HEK293 (cell line): ENCODE measurements at regions not wholly inside any gene's neighbourhood (a gene's known extent, or its start where the extent isn't known, plus 50 kb on each side); places are given as distances from the start of the nearest gene placed in this dataset.

ENCODE experiments used
- MYNN ChIP-seq: fragments of 450-650 bp; formaldehyde crosslinking; IDR thresholded peaks from 2 replicates; pipeline ENCODE4 v1.5.1; 2016; ENCODE audit warnings: missing biosample characterization, missing genetic modification characterization, borderline replicate concordance
- SP2 ChIP-seq: fragments of 450-650 bp; formaldehyde crosslinking; IDR thresholded peaks from 2 replicates; pipeline ENCODE4 v1.5.1; 2016; ENCODE audit warnings: missing biosample characterization, missing genetic modification characterization
- YY1 ChIP-seq: fragments of 450-650 bp; formaldehyde crosslinking; IDR thresholded peaks from 2 replicates; pipeline ENCODE4 v1.5.1; 2018; ENCODE audit warnings: missing biosample characterization, missing genetic modification characterization
- ZNF121 ChIP-seq: fragments of 450-650 bp; formaldehyde crosslinking; IDR thresholded peaks from 2 replicates; pipeline ENCODE4 v1.5.1; 2016; ENCODE audit warnings: missing biosample characterization, missing genetic modification characterization
- ZNF274 ChIP-seq, 2 experiments: fragments of 200-500 bp in 1 of 2; fragments of 450-650 bp in 1 of 2; sonication (Bioruptor generic) in 1 of 2; formaldehyde crosslinking in 1 of 2; IDR thresholded peaks; 2 replicates each; pipeline versions ENCODE4 v1.5.1 to v1.6.1; 2014 to 2016; ENCODE audit warnings: borderline replicate concordance in 1 of 2, inconsistent platforms in 1 of 2, low read length in 1 of 2, missing biosample characterization in 1 of 2, missing genetic modification characterization in 1 of 2
- ZNF37A ChIP-seq: fragments of 450-650 bp; IDR thresholded peaks from 2 replicates; pipeline ENCODE4 v1.5.1; 2018; ENCODE audit warnings: missing biosample characterization, missing genetic modification characterization
- TF ChIP-seq, protein P1 (sequence below): fragments of 450-650 bp; formaldehyde crosslinking; IDR thresholded peaks from 2 replicates; pipeline ENCODE4 v1.5.1; 2016; ENCODE audit warnings: missing biosample characterization, missing genetic modification characterization
- TF ChIP-seq, protein P2 (sequence below): sonication (generic); formaldehyde crosslinking; IDR thresholded peaks from 2 replicates; pipeline ENCODE4 v1.8.1; 2022; ENCODE audit warnings: mild to moderate bottlenecking, moderate library complexity, missing genetic modification reagents
- TF ChIP-seq, protein P3 (sequence below): fragments of 450-650 bp; formaldehyde crosslinking; IDR thresholded peaks from 2 replicates; pipeline ENCODE4 v1.5.1; 2016; ENCODE audit warnings: missing biosample characterization, missing genetic modification characterization

DNA sequence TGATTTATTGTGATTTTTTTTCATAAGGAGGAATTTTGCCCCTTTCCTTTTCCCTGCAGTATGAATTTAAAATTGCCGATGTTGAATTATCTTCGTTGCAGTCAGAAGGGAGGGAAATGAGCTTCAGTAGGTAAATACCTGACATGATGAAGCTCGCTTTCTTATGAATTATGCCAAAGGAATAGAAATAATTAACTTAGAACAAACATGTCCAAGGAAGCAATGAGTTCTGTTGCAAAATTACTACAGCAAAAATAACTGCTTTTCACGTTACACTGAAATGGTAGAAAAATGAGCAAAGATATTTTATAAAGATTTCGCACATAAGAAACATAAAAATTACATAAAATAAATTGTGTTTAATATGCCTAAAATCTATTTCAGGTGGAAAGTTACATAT is 91.1 kb upstream of the ZNF804A start:
- TF ChIP-seq, protein P1, sequence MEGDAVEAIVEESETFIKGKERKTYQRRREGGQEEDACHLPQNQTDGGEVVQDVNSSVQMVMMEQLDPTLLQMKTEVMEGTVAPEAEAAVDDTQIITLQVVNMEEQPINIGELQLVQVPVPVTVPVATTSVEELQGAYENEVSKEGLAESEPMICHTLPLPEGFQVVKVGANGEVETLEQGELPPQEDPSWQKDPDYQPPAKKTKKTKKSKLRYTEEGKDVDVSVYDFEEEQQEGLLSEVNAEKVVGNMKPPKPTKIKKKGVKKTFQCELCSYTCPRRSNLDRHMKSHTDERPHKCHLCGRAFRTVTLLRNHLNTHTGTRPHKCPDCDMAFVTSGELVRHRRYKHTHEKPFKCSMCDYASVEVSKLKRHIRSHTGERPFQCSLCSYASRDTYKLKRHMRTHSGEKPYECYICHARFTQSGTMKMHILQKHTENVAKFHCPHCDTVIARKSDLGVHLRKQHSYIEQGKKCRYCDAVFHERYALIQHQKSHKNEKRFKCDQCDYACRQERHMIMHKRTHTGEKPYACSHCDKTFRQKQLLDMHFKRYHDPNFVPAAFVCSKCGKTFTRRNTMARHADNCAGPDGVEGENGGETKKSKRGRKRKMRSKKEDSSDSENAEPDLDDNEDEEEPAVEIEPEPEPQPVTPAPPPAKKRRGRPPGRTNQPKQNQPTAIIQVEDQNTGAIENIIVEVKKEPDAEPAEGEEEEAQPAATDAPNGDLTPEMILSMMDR (tag by site-specific recombination): no peak
- TF ChIP-seq MYNN (tag by site-specific recombination) (no peak), ZNF37A (no peak), ZNF274 (IDR thresholded peaks at IDR 0.05; ENCODE audit: low read length) (no peak), ZNF274 (tag by site-specific recombination; IDR thresholded peaks at IDR 0.05; ENCODE audit: borderline replicate concordance) (no peak), ZNF121 (tag by site-specific recombination) (no peak), YY1 (tag by site-specific recombination) (no peak), SP2 (no peak)
- TF ChIP-seq, protein P2, sequence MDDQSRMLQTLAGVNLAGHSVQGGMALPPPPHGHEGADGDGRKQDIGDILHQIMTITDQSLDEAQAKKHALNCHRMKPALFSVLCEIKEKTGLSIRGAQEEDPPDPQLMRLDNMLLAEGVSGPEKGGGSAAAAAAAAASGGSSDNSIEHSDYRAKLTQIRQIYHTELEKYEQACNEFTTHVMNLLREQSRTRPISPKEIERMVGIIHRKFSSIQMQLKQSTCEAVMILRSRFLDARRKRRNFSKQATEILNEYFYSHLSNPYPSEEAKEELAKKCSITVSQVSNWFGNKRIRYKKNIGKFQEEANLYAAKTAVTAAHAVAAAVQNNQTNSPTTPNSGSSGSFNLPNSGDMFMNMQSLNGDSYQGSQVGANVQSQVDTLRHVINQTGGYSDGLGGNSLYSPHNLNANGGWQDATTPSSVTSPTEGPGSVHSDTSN: no peak
- TF ChIP-seq, protein P3, sequence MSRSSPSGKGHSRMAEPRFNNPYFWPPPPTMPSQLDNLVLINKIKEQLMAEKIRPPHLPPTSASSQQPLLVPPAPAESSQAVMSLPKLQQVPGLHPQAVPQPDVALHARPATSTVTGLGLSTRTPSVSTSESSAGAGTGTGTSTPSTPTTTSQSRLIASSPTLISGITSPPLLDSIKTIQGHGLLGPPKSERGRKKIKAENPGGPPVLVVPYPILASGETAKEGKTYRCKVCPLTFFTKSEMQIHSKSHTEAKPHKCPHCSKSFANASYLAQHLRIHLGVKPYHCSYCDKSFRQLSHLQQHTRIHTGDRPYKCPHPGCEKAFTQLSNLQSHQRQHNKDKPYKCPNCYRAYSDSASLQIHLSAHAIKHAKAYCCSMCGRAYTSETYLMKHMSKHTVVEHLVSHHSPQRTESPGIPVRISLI (tag by site-specific recombination): no peak
